HepG2 (cell line): ENCODE measurements at regions not wholly inside any gene's neighbourhood (a gene's known extent, or its start where the extent isn't known, plus 50 kb on each side); places are given as distances from the start of the nearest gene placed in this dataset.

Experiments
- ATAC-seq: fragments of 200-7000 bp; cut with Tn5 transposase; 3 replicates; pipeline ENCODE4 v1.9.1; 2020; ENCODE audit warnings: mild to moderate bottlenecking, moderate library complexity
- BruUV-seq: library from RNA; stranded (reverse); fragments of 400-500 nt; replicated peaks from 2 replicates; lab custom pipeline; 2021; lab: Mats Ljungman, UMichigan
- CTCF ChIA-PET: fragments of 300-600 bp; formaldehyde crosslinking; extraction: SDS; loops from one replicate; lab custom pipeline; 2021; ENCODE audit warnings: low total read pairs, inconsistent platforms, low intra/inter-chr PET ratio; lab: Yijun Ruan, JAX
- POLR2A ChIA-PET: fragments of 350-600 bp; sonication (Branson Sonifier 250); formaldehyde crosslinking; loops from one replicate; lab custom pipeline; 2020; ENCODE audit warnings: antibody characterized with exemption, inconsistent platforms; lab: Yijun Ruan, JAX
- DNase-seq: peaks from one replicate; pipeline ENCODE4 v3.0.0-alpha.2; 2015; ENCODE audit warnings: low spot score
- FAIRE-seq: peaks from 3 replicates; lab custom pipeline; 2011; peaks lifted over from hg19 to GRCh38; lab: Jason Lieb, UNC
- H2AFZ ChIP-seq: one replicate; pipeline ENCODE4 v1.6.1; 2011; ENCODE audit warnings: low read length, inconsistent platforms
- H3K27ac ChIP-seq: fragments of 300-600 bp; 3 replicates; pipeline ENCODE4 v1.8.0; 2011; ENCODE audit warnings: mixed run types, mild to moderate bottlenecking, mixed read lengths, low read length, inconsistent platforms; ENCODE audit not compliant: insufficient read depth; ENCODE audit errors: extremely low read length
- H3K27me3 ChIP-seq, 2 experiments: fragments of 200-600 bp in 1 of 2; 2 replicates in 1 of 2; 3 replicates in 1 of 2; pipeline versions ENCODE4 v1.6.0 to v1.8.0; 2011; ENCODE audit warnings: low read length in 2 of 2, mild to moderate bottlenecking in 2 of 2, moderate library complexity in 2 of 2, inconsistent platforms in 1 of 2; ENCODE audit not compliant: insufficient read depth in 2 of 2, control insufficient read depth in 1 of 2
- H3K36me3 ChIP-seq, 2 experiments: fragments of 200-600 bp in 1 of 2; replicated peaks in 1 of 2; 2 replicates in 1 of 2; 3 replicates in 1 of 2; pipeline versions ENCODE4 v1.5.1 to v1.8.0; 2011; ENCODE audit warnings: low read length in 2 of 2, inconsistent platforms in 1 of 2; ENCODE audit not compliant: insufficient read depth in 2 of 2, control insufficient read depth in 1 of 2
- H3K4me1 ChIP-seq: 2 replicates; pipeline ENCODE4 v1.5.1; 2012; ENCODE audit warnings: low read length, inconsistent platforms; ENCODE audit not compliant: insufficient read depth
- H3K4me2 ChIP-seq: 2 replicates; pipeline ENCODE4 v1.6.0; 2011; ENCODE audit warnings: low read depth, low read length, inconsistent platforms
- H3K4me3 ChIP-seq, 3 experiments: fragments of 200-600 bp in 1 of 3; sonication (generic), shearing (Covaris generic) in 1 of 3; replicated peaks in 1 of 3; 2 replicates each; pipeline ENCODE4 v1.5.1; 2011 to 2016; ENCODE audit warnings: low read length in 3 of 3, inconsistent platforms in 2 of 3, low read depth in 2 of 3, mild to moderate bottlenecking in 2 of 3, control low read depth in 1 of 3, mixed read lengths in 1 of 3; ENCODE audit not compliant: insufficient read depth in 1 of 3
- H3K79me2 ChIP-seq: one replicate; pipeline ENCODE4 v1.6.1; 2011; ENCODE audit warnings: low read length, inconsistent platforms; ENCODE audit not compliant: insufficient read depth
- H3K9ac ChIP-seq: 2 replicates; pipeline ENCODE4 v1.6.0; 2011; ENCODE audit warnings: mild to moderate bottlenecking, low read depth, low read length, inconsistent platforms; ENCODE audit not compliant: insufficient read depth
- H3K9me3 ChIP-seq: 2 replicates; pipeline ENCODE4 v1.5.1; 2012; ENCODE audit warnings: mild to moderate bottlenecking, low read length
- H4K20me1 ChIP-seq: 2 replicates; pipeline ENCODE4 v1.6.0; 2011; ENCODE audit warnings: inconsistent platforms, mild to moderate bottlenecking, low read length, moderate library complexity; ENCODE audit not compliant: insufficient read depth
- CEBPB ChIP-seq: IDR thresholded peaks from 2 replicates; pipeline ENCODE4 v1.6.1; 2011; ENCODE audit warnings: low read depth, low read length, improper control_type of control experiment, borderline replicate concordance
- CREM ChIP-seq, 2 experiments: sonication (generic) in 1 of 2; formaldehyde crosslinking in 1 of 2; IDR thresholded peaks; 2 replicates each; pipeline versions ENCODE4 v1.4.0 to v1.6.1; 2016 to 2020; ENCODE audit warnings: antibody characterized with exemption in 1 of 2, mild to moderate bottlenecking in 1 of 2, missing genetic modification reagents in 1 of 2
- FOSL2 ChIP-seq: sonication (generic); formaldehyde crosslinking; IDR thresholded peaks from 2 replicates; pipeline ENCODE4 v1.4.0; 2020; ENCODE audit warnings: missing genetic modification reagents
- PAWR ChIP-seq: sonication (generic); formaldehyde crosslinking; IDR thresholded peaks from 2 replicates; pipeline ENCODE4 v1.4.0; 2020; ENCODE audit warnings: missing genetic modification reagents, mild to moderate bottlenecking, borderline replicate concordance
- RNF219 ChIP-seq: sonication (generic); formaldehyde crosslinking; IDR thresholded peaks from 2 replicates; pipeline ENCODE4 v1.5.0; 2020; ENCODE audit warnings: mild to moderate bottlenecking, missing genetic modification reagents
- SP5 ChIP-seq: IDR thresholded peaks from 2 replicates; pipeline ENCODE4 v1.6.1; 2016; ENCODE audit warnings: low read depth, borderline replicate concordance
- ZNF513 ChIP-seq: sonication (generic); formaldehyde crosslinking; conservative IDR thresholded peaks from 2 replicates; pipeline ENCODE4 v1.5.0; 2020; ENCODE audit warnings: missing genetic modification reagents
- ZNF609 ChIP-seq: sonication (generic); formaldehyde crosslinking; IDR thresholded peaks from 2 replicates; pipeline ENCODE4 v1.4.0; 2020; ENCODE audit warnings: mild to moderate bottlenecking, missing genetic modification reagents, borderline replicate concordance
- ZNF703 ChIP-seq: sonication (generic); formaldehyde crosslinking; IDR thresholded peaks from 2 replicates; pipeline ENCODE4 v1.5.1; 2020; ENCODE audit warnings: missing genetic modification reagents, mild to moderate bottlenecking, moderate library complexity, borderline replicate concordance
- ZNF740 ChIP-seq: sonication (generic); formaldehyde crosslinking; IDR thresholded peaks from 2 replicates; pipeline ENCODE4 v1.4.0; 2020; ENCODE audit warnings: missing genetic modification reagents
- ZNF777 ChIP-seq: sonication (generic); formaldehyde crosslinking; IDR thresholded peaks from 2 replicates; pipeline ENCODE4 v1.4.0; 2020; ENCODE audit warnings: missing genetic modification reagents
- WGBS: methylation state at CpG from one replicate; pipeline ENCODE4 v1.1.6; 2017; ENCODE audit warnings: low lambda C conversion rate; 5-methylcytosine and 5-hydroxymethylcytosine counted together
- in situ Hi-C: cut with HindIII; loops from 2 replicates; pipeline ENCODE4 v1.10.0; 2017; ENCODE audit warnings: low pct_unique_long_range_greater_than_20kb; ENCODE audit not compliant: extremely low pct_ligation_motif_present
- intact Hi-C: fragments of 100-400 bp; cut with micrococcal nuclease; formaldehyde crosslinking; loops from one replicate; pipeline ENCODE4 v1.10.0; 2022; ENCODE audit not compliant: unreplicated experiment

- TF ChIP-seq ZNF609 (CRISPR knock-in tag): no peak
Observed at GRCh38 chr7:22664988-22665798, 61.8 kb upstream of the IL6 start (continued).

- Histone ChIP-seq H2AFZ (no peak overlapping the region), H3K9ac (no peak overlapping the region), H3K4me1 (no peaks in the 10 kb centered on the region), H4K20me1 (no peaks in the 10 kb centered on the region), H3K27ac (no peak overlapping the region), H3K27me3 (peaks cover 0 to 3% of the 10 kb centered on the region in 2 experiments; a peak in 1 of 5 replicates), H3K9me3 (no peaks in the 10 kb centered on the region), H3K36me3 (no peaks in the 10 kb centered on the region), H3K4me2 (no peak overlapping the region), H3K79me2 (no peaks in the 10 kb centered on the region), H3K4me3 (no peak overlapping the region)
- ChIA-PET POLR2A (no interaction called here), CTCF (no interaction called here)
- ATAC-seq: no peak
- DNase-seq: no peak
- in situ Hi-C loops: no loop called here
- intact Hi-C loops: no loop called here
- WGBS: 37% methylated on average over 6 of the region's 6 CpGs
- BruUV-seq: no TSS peak
- FAIRE-seq: no peak
- TF ChIP-seq ZNF703 (CRISPR knock-in tag) (no peak), FOSL2 (CRISPR knock-in tag) (no peak), RNF219 (no peak), ZNF777 (CRISPR knock-in tag) (no peak), CEBPB (no peak), PAWR (CRISPR knock-in tag) (no peak), SP5 (CRISPR knock-in tag) (no peak), ZNF513 (CRISPR knock-in tag) (no peak), CREM (IDR thresholded peaks at IDR 0.05) (no peak), CREM (CRISPR knock-in tag; IDR thresholded peaks at IDR 0.05) (no peak), ZNF740 (CRISPR knock-in tag) (no peak)
Observed at GRCh38 chr7:22663721-22664120, 63.3 kb upstream of the IL6 start.
